BLaER1 treated with 17β-estradiol and CSF1 and Interleukin-3, amounts not matched to agents 10 nM and 100 nM (cell line): ENCODE measurements at regions not wholly inside any gene's neighbourhood (a gene's known extent, or its start where the extent isn't known, plus 50 kb on each side); places are given as distances from the start of the nearest gene placed in this dataset.
"Not testable (repeated sequence)": the region's sequence is repeated elsewhere in the genome, so short reads cannot be mapped to it uniquely, and the experiment has no call there.

ENCODE experiments used
- H3K27ac ChIP-seq, 11 experiments: shearing (Covaris generic); formaldehyde crosslinking; 2 replicates each; pipeline ENCODE4 v1.8.1; 2022
- H3K27me3 ChIP-seq, 11 experiments: shearing (Covaris generic); formaldehyde crosslinking; 2 replicates each; pipeline ENCODE4 v1.8.1; 2022
- H3K36me3 ChIP-seq, 11 experiments: shearing (Covaris generic); formaldehyde crosslinking; 2 replicates each; pipeline ENCODE4 v1.8.1; 2022
- H3K4me1 ChIP-seq, 10 experiments: shearing (Covaris generic); formaldehyde crosslinking; 2 replicates each; pipeline ENCODE4 v1.8.1; 2022
- H3K4me2 ChIP-seq, 11 experiments: shearing (Covaris generic); formaldehyde crosslinking; 2 replicates each; pipeline ENCODE4 v1.8.1; 2022
- H3K4me3 ChIP-seq, 10 experiments: shearing (Covaris generic); formaldehyde crosslinking; 2 replicates each; pipeline ENCODE4 v1.8.1; 2022
- H3K9ac ChIP-seq, 11 experiments: shearing (Covaris generic); formaldehyde crosslinking; 2 replicates each; pipeline ENCODE4 v1.8.1; 2022
- H3K9me3 ChIP-seq, 11 experiments: shearing (Covaris generic); formaldehyde crosslinking; replicated peaks in 1 of 11; 2 replicates each; pipeline ENCODE4 v1.8.1; 2022
- H4K20me1 ChIP-seq, 11 experiments: shearing (Covaris generic); formaldehyde crosslinking; 2 replicates each; pipeline ENCODE4 v1.8.1; 2022
- Cebpa-rat ChIP-seq, 11 experiments: shearing (Covaris generic); IDR thresholded peaks; 2 replicates each; pipeline ENCODE4 v1.8.1; 2022

- Histone ChIP-seq H3K4me1 (no peaks in the 10 kb centered on the region), H3K27me3 (peaks cover 0 to 5% (median 0%) of the 10 kb centered on the region in 11 experiments; a peak in 1 of 22 replicates), H4K20me1 (no peaks in the 10 kb centered on the region), H3K9ac (no peak overlapping the region), H3K36me3 (no peaks in the 10 kb centered on the region), H3K4me3 (no peak overlapping the region), H3K4me2 (no peak overlapping the region), H3K9me3 (no peaks in the 10 kb centered on the region), H3K27ac (no peak overlapping the region)
- no peak for TF ChIP-seq Cebpa-rat (IDR thresholded peaks at IDR 0.05)
Measured at GRCh38 chr2:184326066-184326465, 272.3 kb upstream of the ZNF804A start.

DNA sequence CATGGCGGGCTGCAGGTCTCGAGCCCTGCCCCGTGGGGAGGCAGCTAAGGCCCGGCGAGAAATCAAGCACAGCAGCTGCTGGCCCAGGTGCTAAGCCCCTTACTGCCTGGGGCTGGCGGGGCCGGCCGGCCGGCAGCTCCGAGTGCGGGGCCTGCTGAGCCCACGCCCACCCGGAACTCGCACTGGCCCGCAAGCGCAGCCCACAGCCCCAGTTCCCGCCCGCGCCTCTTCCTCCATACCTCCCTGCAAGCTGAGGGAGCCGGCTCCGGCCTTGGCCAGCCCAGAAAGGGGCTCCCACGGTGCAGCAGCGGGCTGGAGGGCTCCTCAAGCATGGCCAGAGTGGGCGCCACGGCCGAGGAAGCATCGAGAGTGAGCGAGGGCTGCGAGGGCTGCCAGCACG, 270.5 kb upstream of the ZNF804A start:
- not testable (repeated sequence) for H3K27me3 ChIP-seq, H3K4me1 ChIP-seq, H3K9me3 ChIP-seq, H3K27ac ChIP-seq, H4K20me1 ChIP-seq, H3K4me3 ChIP-seq, H3K4me2 ChIP-seq, H3K9ac ChIP-seq, H3K36me3 ChIP-seq

- H3K4me1 ChIP-seq, H3K36me3 ChIP-seq, H3K9me3 ChIP-seq, H4K20me1 ChIP-seq, H3K27ac ChIP-seq, H3K27me3 ChIP-seq, H3K4me3 ChIP-seq, H3K4me2 ChIP-seq, H3K9ac ChIP-seq: not testable (repeated sequence)
Measured at GRCh38 chr2:184330561-184330960, 267.8 kb upstream of the ZNF804A start.

DNA sequence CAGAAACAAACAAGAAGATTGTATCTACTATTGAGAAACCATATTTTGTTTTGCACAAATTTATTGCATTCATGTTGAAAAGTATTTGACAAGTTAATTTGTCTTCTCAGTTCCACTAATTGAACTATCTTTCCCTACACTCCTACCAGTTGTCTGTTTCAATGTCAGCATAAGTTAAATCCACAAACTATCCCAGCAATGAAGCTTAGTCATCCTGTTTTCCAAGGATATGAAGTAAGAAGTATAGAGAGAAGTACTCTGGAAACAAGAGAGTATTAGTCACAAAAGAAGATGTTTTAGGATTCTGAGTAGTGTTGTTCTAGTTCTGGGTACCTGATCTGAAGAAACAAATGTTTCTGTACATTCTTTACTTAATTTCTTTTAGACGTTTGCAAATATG, 261.6 kb upstream of the ZNF804A start:
- no peak overlapping the region for H3K4me3 ChIP-seq
- H3K36me3 ChIP-seq, result no peaks in the 10 kb centered on the region
- H3K9me3 ChIP-seq, result no peaks in the 10 kb centered on the region
- H3K4me2 ChIP-seq, result no peak overlapping the region
- no peak for TF ChIP-seq Cebpa-rat (IDR thresholded peaks at IDR 0.05)
- no peaks in the 10 kb centered on the region for H4K20me1 ChIP-seq
- H3K4me1 ChIP-seq, result no peaks in the 10 kb centered on the region
- no peak overlapping the region for H3K9ac ChIP-seq
- no peaks in the 10 kb centered on the region for H3K27me3 ChIP-seq
- no peak overlapping the region for H3K27ac ChIP-seq

DNA sequence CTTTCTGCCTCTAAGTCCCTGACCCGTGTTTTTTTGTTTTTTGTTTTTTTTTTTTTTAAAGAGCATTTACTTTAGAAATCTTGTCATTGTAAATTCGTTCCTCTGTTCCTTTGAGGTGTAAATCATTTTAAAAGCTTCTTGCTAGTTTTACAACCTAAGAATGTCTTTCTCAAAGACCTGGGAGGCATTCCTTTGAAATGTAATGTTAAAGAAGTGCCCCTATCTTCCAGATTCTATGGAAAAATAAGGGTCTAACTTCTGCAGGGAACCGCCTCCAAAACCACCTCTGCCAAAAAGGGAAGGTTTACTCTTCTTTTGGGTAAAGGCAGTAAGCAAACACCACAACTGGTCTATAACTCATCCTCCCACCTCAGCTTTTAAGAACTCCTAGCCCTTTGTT, 259.6 kb upstream of the ZNF804A start:
- no peaks in the 10 kb centered on the region for H3K4me1 ChIP-seq

GRCh38 chr2:184339966-184340365, 258.4 kb upstream of the ZNF804A start:
- Histone ChIP-seq H3K27me3 (no peaks in the 10 kb centered on the region), H3K36me3 (no peaks in the 10 kb centered on the region), H3K4me2 (no peak overlapping the region), H3K9ac (no peak overlapping the region), H3K4me1 (no peaks in the 10 kb centered on the region), H4K20me1 (no peaks in the 10 kb centered on the region), H3K9me3 (no peaks in the 10 kb centered on the region), H3K27ac (no peak overlapping the region), H3K4me3 (no peak overlapping the region)
- TF ChIP-seq Cebpa-rat (IDR thresholded peaks at IDR 0.05), result no peak

More for the DNA sequence above, 259.6 kb upstream of the ZNF804A start:
- Histone ChIP-seq H3K27ac (no peak overlapping the region), H3K27me3 (no peaks in the 10 kb centered on the region), H3K9me3 (no peaks in the 10 kb centered on the region), H4K20me1 (no peaks in the 10 kb centered on the region), H3K9ac (no peak overlapping the region), H3K36me3 (no peaks in the 10 kb centered on the region), H3K4me3 (no peak overlapping the region), H3K4me2 (no peak overlapping the region)
- TF ChIP-seq Cebpa-rat (IDR thresholded peaks at IDR 0.05), result no peak

DNA sequence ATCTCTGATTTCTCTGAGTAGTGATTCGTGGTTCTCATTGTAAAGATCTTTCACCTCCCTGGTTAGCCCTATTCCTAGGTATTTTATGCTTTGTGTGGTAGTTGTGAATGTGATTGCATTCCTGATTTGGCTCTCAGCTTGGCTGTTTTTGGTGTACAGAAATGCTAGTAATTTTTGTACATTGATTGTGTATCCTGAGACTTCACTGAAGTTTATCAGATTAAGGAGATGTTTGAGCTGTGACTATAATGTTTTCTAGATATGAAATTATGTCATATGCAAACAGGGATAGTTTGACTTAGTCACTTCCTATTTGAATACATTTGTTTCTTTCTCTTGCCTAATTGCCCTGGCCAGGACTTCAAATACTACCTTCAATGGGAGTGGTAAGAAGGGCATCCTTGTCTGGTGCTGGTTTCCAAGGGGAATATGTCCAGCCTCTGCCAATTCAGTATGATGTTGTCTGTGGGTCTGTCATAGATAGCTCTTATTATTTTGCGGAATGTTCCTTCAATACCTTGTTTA, 251.9 kb upstream of the ZNF804A start:
- Histone ChIP-seq H3K4me1 (no peaks in the 10 kb centered on the region), H3K4me2 (no peak overlapping the region), H3K36me3 (no peaks in the 10 kb centered on the region), H3K9me3 (no peaks in the 10 kb centered on the region), H3K9ac (no peak overlapping the region), H3K4me3 (no peak overlapping the region), H4K20me1 (no peaks in the 10 kb centered on the region), H3K27me3 (no peaks in the 10 kb centered on the region), H3K27ac (no peak overlapping the region)
- no peak for TF ChIP-seq Cebpa-rat (IDR thresholded peaks at IDR 0.05)

- no peak overlapping the region for H3K27ac ChIP-seq
- no peaks in the 10 kb centered on the region for H3K27me3 ChIP-seq
- H4K20me1 ChIP-seq, result no peaks in the 10 kb centered on the region
- H3K9me3 ChIP-seq, result no peaks in the 10 kb centered on the region
- TF ChIP-seq Cebpa-rat (IDR thresholded peaks at IDR 0.05), result no peak
- no peaks in the 10 kb centered on the region for H3K4me1 ChIP-seq
- no peak overlapping the region for H3K4me2 ChIP-seq
- no peak overlapping the region for H3K9ac ChIP-seq
- H3K4me3 ChIP-seq, result no peak overlapping the region
- H3K36me3 ChIP-seq, result no peaks in the 10 kb centered on the region
Measured at GRCh38 chr2:184351126-184351525, 247.2 kb upstream of the ZNF804A start.

DNA sequence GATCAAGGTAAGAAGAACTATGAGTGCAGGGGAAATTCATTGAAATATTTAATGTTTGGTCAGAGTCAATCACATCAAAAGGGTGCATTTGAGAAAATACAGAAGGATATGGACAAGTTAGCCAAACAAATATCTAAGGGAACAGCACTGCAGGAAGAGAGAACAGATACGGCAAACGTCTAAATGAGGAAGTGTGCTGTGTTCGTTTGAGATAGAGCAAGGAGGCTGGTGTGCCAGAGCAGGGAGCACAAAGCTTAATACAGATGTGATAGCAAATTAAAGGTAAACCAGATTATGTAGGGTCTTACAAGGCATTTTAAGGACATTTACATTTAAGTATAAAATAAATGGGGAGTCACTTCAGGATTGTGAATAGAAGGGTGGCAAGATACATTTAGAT, 241.3 kb upstream of the ZNF804A start:
- Histone ChIP-seq H3K27ac (no peak overlapping the region), H3K4me1 (no peaks in the 10 kb centered on the region), H3K36me3 (no peaks in the 10 kb centered on the region), H3K4me2 (no peak overlapping the region), H3K9me3 (no peaks in the 10 kb centered on the region), H3K4me3 (no peak overlapping the region), H3K27me3 (no peaks in the 10 kb centered on the region), H4K20me1 (no peaks in the 10 kb centered on the region), H3K9ac (no peak overlapping the region)
- no peak for TF ChIP-seq Cebpa-rat (IDR thresholded peaks at IDR 0.05)

DNA sequence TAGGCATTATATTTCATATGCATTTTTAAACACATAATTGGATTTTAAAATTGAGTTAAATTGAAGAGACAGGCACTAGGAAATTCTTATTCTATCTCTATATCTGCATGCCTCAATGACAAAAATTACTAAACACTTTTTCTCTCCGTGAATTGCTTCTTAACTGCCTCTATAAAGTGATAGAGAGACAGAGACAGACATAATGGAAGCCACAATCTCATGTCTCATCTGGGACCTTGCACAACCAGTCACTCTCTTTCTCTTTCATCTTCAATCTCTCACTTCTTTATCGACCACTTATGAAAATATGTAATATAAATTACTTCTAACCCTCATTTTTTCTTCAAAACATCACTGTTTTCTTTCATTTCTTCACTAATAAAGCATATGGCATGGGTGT, 238.9 kb upstream of the ZNF804A start:
- Histone ChIP-seq H3K9ac (no peak overlapping the region), H3K4me3 (no peak overlapping the region), H3K9me3 (no peaks in the 10 kb centered on the region), H3K36me3 (no peaks in the 10 kb centered on the region), H4K20me1 (no peaks in the 10 kb centered on the region), H3K4me1 (no peaks in the 10 kb centered on the region), H3K27ac (no peak overlapping the region), H3K4me2 (no peak overlapping the region), H3K27me3 (no peaks in the 10 kb centered on the region)
- no peak for TF ChIP-seq Cebpa-rat (IDR thresholded peaks at IDR 0.05)

- Histone ChIP-seq H3K27me3 (no peaks in the 10 kb centered on the region), H3K9ac (no peak overlapping the region), H3K4me1 (no peaks in the 10 kb centered on the region), H3K4me3 (no peak overlapping the region), H3K4me2 (no peak overlapping the region), H3K27ac (no peak overlapping the region), H3K9me3 (no peaks in the 10 kb centered on the region), H3K36me3 (no peaks in the 10 kb centered on the region), H4K20me1 (no peaks in the 10 kb centered on the region)
- TF ChIP-seq Cebpa-rat (IDR thresholded peaks at IDR 0.05), result no peak
Measured at GRCh38 chr2:184363213-184363612, 235.1 kb upstream of the ZNF804A start.
